KOPT-K1 (cell line): ENCODE measurements at regions not wholly inside any gene's neighbourhood (a gene's known extent, or its start where the extent isn't known, plus 50 kb on each side); places are given as distances from the start of the nearest gene placed in this dataset.

Experiments
- H3K27ac ChIP-seq: fragments of 200-600 bp; sonication (generic); 2 replicates; pipeline ENCODE4 v1.5.1; 2016; ENCODE audit warnings: antibody characterized with exemption, mild to moderate bottlenecking, low read depth, low read length; ENCODE audit not compliant: poor library complexity, severe bottlenecking
- H3K36me3 ChIP-seq: fragments of 200-600 bp; sonication (generic); 2 replicates; pipeline ENCODE4 v1.5.1; 2017; ENCODE audit warnings: antibody characterized with exemption, mild to moderate bottlenecking, low read length, moderate library complexity; ENCODE audit not compliant: insufficient read depth
- H3K9me3 ChIP-seq: fragments of 200-600 bp; sonication (generic); 2 replicates; pipeline ENCODE4 v1.5.1; 2017; ENCODE audit warnings: antibody characterized with exemption, low read length, mild to moderate bottlenecking; ENCODE audit not compliant: insufficient read depth, poor library complexity, severe bottlenecking

DNA sequence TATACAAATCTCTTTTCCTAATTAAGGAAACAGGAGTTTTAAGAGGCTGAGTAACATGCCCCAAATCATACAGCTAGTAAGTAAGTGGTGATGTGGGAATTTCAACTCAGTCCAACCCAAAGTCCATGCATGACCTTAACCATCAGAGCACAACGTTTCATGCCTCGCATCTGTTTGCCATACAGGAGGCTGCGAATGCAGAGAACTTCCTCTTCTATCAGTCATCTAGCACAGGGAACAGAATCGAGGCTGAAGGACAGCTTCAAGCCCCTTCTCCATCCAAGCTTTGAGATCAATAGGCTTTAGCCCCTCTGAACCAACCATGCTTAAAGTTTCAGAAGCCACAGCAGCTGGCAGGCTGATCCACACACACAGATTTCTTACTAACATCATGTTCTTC lies 113.2 kb downstream of the MAFB start:
- no peaks in the 10 kb centered on the region for H3K36me3 ChIP-seq
- no peaks in the 10 kb centered on the region for H3K9me3 ChIP-seq
- no peak overlapping the region for H3K27ac ChIP-seq

DNA sequence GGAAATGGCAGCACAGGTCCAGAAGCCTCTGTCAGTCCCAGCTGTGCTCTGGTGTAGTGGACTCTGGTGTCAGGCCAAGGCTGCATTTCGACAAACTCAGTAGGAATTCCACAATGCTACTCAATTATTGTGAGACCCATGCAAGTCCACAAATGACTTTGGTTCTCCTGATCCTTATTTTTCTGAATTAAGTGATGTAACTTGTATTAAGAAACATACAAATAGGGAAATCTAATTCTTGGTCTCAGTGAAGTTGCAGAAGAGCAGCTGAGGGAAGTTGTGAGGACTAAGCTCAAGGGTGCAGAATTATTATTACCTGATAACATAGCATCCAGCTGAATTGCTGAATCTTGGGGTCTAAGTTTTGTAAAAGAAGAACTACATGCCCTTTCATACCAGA lies 116.8 kb downstream of the MAFB start:
- Histone ChIP-seq H3K27ac (no peak overlapping the region), H3K9me3 (no peaks in the 10 kb centered on the region), H3K36me3 (no peaks in the 10 kb centered on the region)

- H3K36me3 ChIP-seq = no peaks in the 10 kb centered on the region
- H3K9me3 ChIP-seq = no peaks in the 10 kb centered on the region
- no peak overlapping the region for H3K27ac ChIP-seq
Observed at GRCh38 chr20:40571639-40572038, 117.4 kb downstream of the MAFB start.

- Histone ChIP-seq H3K27ac (no peak overlapping the region), H3K36me3 (no peaks in the 10 kb centered on the region)
Observed at GRCh38 chr20:40568200-40568599, 120.8 kb downstream of the MAFB start.

DNA sequence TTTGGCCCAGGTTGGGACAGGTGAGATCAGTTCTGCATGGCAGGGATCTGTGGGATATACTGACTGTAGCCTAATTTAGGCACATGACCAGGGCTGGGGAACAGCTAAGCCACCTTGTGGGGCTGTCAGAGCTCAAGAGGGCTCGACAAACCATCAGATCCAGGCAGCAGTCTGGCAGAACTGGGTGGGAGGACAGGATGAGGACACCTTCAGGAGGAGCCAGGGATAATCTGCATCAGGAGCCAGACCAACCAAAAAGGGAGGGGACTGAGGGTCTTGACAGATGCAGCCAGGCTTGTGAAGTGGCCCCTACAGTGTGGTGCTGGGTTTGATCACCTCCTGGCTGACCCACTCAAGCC lies 123.4 kb downstream of the MAFB start:
- no peak overlapping the region for H3K27ac ChIP-seq

More at GRCh38 chr20:40568200-40568599, 120.8 kb downstream of the MAFB start:
- no peaks in the 10 kb centered on the region for H3K9me3 ChIP-seq

GRCh38 chr20:40565001-40565681 lies 123.9 kb downstream of the MAFB start:
- H3K9me3 ChIP-seq = no peaks in the 10 kb centered on the region
- H3K36me3 ChIP-seq = no peaks in the 10 kb centered on the region
- no peak overlapping the region for H3K27ac ChIP-seq

More for the DNA sequence above, 123.4 kb downstream of the MAFB start:
- no peaks in the 10 kb centered on the region for H3K9me3 ChIP-seq
- no peaks in the 10 kb centered on the region for H3K36me3 ChIP-seq

GRCh38 chr20:40563296-40563950 lies 125.6 kb downstream of the MAFB start:
- no peak overlapping the region for H3K27ac ChIP-seq
- no peaks in the 10 kb centered on the region for H3K9me3 ChIP-seq
- no peaks in the 10 kb centered on the region for H3K36me3 ChIP-seq

DNA sequence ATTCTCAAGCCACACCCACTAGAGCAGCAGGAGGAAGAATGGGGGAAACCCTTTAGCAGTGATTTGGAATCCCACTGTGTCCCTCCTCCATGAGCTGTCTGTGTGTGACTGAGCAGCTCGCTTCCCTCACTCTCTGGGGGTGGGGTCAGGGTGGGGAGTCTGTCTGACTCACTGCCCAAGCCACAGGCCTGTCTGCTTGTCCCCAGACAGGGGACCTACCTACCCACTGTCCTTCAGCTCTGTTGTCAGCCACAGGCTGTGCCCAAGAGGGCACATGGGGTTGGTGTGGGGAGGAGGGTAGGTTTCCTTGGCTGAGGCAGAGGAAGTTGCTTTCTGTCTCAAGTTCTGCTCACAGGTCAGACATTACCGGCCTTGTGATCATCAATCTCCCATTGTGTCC lies 127.0 kb downstream of the MAFB start:
- Histone ChIP-seq H3K36me3 (no peaks in the 10 kb centered on the region), H3K9me3 (no peaks in the 10 kb centered on the region), H3K27ac (no peak overlapping the region)

DNA sequence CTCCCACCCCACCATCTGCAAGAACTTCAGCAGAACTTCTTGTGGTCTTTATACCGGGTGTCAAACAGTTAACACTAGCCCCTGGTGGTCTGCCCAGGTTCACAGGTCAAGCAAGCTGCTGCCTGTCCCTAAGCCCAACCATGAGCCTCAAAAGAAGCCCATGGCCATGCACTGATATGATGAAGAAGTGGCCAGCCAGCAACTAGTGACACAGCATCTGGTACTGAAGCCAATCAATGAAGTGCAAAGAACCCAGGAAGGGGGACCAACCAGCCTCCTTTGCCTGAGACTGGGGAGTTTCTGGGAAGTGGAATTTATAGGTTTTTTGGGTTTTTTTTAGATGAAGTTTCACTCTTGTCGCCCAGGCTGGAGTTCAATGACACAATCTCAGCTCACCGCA lies 127.8 kb downstream of the MAFB start:
- Histone ChIP-seq H3K9me3 (no peaks in the 10 kb centered on the region), H3K36me3 (no peaks in the 10 kb centered on the region), H3K27ac (no peak overlapping the region)

GRCh38 chr20:40558212-40558611 lies 130.8 kb downstream of the MAFB start:
- no peak overlapping the region for H3K27ac ChIP-seq
- H3K9me3 ChIP-seq = no peaks in the 10 kb centered on the region

GRCh38 chr20:40551125-40551530 lies 137.9 kb downstream of the MAFB start:
- no peaks in the 10 kb centered on the region for H3K9me3 ChIP-seq
- H3K27ac ChIP-seq = no peak overlapping the region
- H3K36me3 ChIP-seq = no peaks in the 10 kb centered on the region

More at GRCh38 chr20:40558212-40558611, 130.8 kb downstream of the MAFB start:
- H3K36me3 ChIP-seq = no peaks in the 10 kb centered on the region

DNA sequence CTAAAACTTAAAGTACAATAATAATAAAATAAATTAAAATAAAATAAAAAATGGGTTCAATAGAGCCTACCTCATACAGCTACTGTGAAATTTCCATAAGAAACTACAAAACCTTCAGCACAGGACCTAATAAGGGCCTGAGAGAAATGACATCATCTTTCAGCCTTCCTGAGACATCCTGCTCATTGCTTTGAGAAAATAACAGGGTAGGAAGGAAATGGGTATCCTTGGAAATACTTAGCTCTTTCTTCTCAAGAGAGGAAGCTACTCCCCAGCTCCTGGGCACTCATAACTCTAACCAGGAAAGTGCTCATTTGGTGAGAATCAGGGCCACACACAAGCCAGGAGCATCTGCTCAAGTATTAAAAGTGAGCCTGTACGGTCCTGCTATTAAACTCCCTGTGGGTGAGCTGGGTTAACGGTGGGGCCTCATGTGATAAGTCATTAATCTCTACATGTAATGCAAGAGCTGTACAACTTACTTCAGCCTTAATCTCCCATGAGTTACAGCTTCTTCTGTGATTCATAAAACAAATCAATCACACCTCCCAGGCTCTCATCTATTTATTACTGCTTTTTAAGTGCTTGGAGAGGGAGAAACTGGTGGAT lies 141.4 kb downstream of the MAFB start:
- Histone ChIP-seq H3K9me3 (no peaks in the 10 kb centered on the region), H3K27ac (no peak overlapping the region), H3K36me3 (no peaks in the 10 kb centered on the region)

GRCh38 chr20:40545478-40545877 lies 143.6 kb downstream of the MAFB start:
- H3K9me3 ChIP-seq = no peaks in the 10 kb centered on the region
- no peaks in the 10 kb centered on the region for H3K36me3 ChIP-seq
- no peak overlapping the region for H3K27ac ChIP-seq

DNA sequence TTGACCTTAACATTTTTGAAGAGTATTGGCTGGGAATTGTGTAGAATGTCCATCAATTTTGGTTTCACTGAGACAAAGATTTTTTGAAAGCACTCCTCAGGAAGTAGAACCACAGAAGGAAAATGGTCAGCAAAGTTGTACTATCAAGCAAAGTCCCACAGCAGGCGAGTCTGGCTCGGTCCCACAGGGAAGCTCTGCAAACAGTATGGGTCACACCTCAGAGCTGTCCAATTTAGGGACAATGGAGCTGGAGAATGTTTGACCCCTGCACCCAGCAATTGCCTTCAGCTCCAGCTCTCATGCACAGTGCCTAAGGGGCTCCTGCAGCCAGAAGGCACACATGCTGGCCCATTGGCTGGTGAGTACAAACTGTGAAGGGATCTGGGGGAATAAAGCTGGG lies 147.0 kb downstream of the MAFB start:
- Histone ChIP-seq H3K27ac (no peak overlapping the region), H3K9me3 (no peaks in the 10 kb centered on the region), H3K36me3 (no peaks in the 10 kb centered on the region)

DNA sequence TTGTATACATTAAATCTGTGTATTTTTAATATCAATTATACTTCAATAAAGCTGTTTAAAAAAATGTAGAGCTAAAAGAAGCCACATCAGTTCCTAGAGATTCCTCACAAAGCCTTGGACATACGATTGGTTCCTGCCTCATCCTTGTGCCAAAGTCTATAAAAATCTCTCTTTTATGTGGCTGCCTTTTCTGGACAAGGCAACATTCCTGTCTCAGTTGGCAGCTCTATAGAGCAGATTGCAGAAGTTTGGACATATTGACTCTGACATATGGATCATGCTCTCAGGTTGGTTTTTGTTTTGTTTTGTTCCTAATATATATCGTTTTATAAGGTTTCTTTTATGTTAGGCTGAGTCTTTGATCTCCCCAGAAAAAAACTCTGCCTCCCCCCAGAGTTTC lies 148.9 kb downstream of the MAFB start:
- Histone ChIP-seq H3K36me3 (no peaks in the 10 kb centered on the region), H3K9me3 (no peaks in the 10 kb centered on the region), H3K27ac (no peak overlapping the region)

DNA sequence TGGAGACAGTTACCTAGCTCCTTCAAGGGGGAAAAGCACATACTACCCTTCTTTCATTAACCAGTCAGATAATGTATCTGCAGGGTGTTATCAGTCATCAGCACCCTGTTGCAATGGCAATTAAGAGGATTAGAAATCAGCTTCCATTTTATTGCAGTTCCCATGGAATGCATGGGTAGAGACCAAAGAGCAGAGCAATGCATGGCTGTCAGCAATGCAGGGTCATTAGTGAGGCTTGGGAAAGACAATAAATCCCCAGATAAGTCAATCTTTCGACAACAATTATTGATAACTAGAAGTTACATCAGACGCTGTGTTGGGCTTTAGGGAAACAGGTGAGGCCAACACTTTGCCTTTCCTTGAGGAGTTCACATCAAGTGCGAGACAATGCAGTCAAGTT lies 150.9 kb downstream of the MAFB start:
- Histone ChIP-seq H3K36me3 (no peaks in the 10 kb centered on the region), H3K9me3 (no peaks in the 10 kb centered on the region), H3K27ac (no peak overlapping the region)
